Peyer's patch (tissue), 4 donors: ENCODE measurements at regions not wholly inside any gene's neighbourhood (a gene's known extent, or its start where the extent isn't known, plus 50 kb on each side); places are given as distances from the start of the nearest gene placed in this dataset.

Source experiments
- CTCF ChIP-seq, 6 experiments: fragments of 450-650 bp in 4 of 6; fragments of 200-600 bp in 2 of 6; sonication (generic) in 1 of 6; IDR thresholded peaks; one replicate each; pipeline ENCODE4 v1.5.1; 2017 to 2019; ENCODE audit warnings: antibody characterized with exemption in 6 of 6, mild to moderate bottlenecking in 3 of 6, moderate library complexity in 1 of 6
- POLR2A ChIP-seq, 2 donors: fragments of 450-650 bp; IDR thresholded peaks; one replicate each; pipeline ENCODE4 v1.5.1; 2017; ENCODE audit warnings: antibody characterized with exemption in 2 of 2, mild to moderate bottlenecking in 2 of 2, moderate library complexity in 2 of 2

- TF ChIP-seq CTCF (IDR thresholded peaks at IDR 0.05) (no peak), POLR2A (IDR thresholded peaks at IDR 0.05) (no peak)
Measured at GRCh38 chr1:59169703-59170102, 127.2 kb upstream of the FGGY start.
